GM19025 (cell line): ENCODE measurements at regions not wholly inside any gene's neighbourhood (a gene's known extent, or its start where the extent isn't known, plus 50 kb on each side); places are given as distances from the start of the nearest gene placed in this dataset.

Source experiments
- ATAC-seq: cut with Tn5 transposase; IDR thresholded peaks from one replicate; pipeline ENCODE4 v1.9.1; 2021; ENCODE audit warnings: mild to moderate bottlenecking, low read depth, moderate library complexity; ENCODE audit not compliant: unreplicated experiment

GRCh38 chr15:62528505-62528904 is 363.4 kb upstream of the C2CD4B start:
- no peak for ATAC-seq

GRCh38 chr15:62532367-62532766 is 367.3 kb upstream of the C2CD4B start:
- ATAC-seq, result no peak

DNA sequence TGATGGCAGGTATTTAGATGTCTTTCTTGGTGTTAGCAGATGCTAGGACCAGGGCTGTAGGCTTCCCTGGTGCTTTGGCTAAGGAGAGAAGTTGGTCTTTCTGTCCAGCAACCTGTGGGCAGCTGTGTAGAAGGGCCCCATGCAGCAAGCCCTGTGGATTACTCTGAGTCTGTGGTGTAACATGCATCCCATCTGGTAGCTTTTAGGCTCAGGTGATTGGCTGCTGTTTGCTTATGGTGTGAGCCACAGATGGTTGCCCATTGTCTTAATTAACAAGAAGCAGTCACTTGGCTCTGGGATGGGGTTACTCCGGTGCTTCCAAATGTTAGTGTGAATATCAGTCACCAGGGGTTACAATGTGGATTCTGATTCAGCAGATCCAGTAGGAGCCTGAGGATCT is 368.6 kb upstream of the C2CD4B start:
- no peak for ATAC-seq

DNA sequence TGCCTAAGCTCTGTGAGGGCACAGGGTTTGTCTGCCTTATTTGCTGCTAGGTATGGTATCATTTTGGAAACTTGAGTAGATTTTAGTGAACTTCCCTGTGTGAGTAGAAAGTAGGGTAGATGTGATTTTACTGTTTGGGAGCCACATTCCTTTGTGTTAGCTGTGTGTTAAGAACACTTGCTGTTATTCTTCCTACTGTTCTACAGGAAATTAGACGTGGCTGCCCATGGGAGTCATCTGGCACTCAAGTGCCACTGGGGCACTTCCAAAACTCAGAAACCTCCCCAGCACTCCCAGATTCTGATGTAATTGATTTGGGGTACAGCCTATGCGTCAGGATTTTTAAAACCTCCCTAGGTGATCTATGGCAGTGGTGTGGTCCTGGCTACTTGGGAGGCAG is 369.9 kb upstream of the C2CD4B start:
- no peak for ATAC-seq

- ATAC-seq, result no peak
Measured at GRCh38 chr15:62539236-62539635, 374.2 kb upstream of the C2CD4B start.

DNA sequence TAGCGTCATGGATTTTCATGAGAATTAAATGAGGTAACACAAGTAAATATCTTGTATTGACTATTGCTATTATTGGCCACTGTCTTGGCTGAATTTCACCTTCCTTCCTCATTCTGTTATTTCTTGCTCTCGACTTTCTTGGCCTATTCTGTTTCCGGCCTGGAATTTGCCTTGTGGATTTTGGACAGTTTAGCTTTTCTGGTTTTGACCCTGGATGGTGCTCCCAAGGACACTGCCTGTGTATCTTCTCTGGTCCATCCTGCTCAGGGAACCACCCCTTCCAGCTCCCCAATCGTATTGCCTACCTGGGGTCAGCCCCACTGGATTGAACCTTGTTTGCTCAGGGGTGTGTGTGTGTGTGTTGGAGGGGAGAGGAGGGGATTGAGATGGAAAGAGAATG is 376.2 kb upstream of the C2CD4B start:
- no peak for ATAC-seq

GRCh38 chr15:62541846-62542245 is 376.8 kb upstream of the C2CD4B start:
- ATAC-seq, result no peak

- ATAC-seq, result no peak
Measured at GRCh38 chr15:62544446-62544845, 379.4 kb upstream of the C2CD4B start.

DNA sequence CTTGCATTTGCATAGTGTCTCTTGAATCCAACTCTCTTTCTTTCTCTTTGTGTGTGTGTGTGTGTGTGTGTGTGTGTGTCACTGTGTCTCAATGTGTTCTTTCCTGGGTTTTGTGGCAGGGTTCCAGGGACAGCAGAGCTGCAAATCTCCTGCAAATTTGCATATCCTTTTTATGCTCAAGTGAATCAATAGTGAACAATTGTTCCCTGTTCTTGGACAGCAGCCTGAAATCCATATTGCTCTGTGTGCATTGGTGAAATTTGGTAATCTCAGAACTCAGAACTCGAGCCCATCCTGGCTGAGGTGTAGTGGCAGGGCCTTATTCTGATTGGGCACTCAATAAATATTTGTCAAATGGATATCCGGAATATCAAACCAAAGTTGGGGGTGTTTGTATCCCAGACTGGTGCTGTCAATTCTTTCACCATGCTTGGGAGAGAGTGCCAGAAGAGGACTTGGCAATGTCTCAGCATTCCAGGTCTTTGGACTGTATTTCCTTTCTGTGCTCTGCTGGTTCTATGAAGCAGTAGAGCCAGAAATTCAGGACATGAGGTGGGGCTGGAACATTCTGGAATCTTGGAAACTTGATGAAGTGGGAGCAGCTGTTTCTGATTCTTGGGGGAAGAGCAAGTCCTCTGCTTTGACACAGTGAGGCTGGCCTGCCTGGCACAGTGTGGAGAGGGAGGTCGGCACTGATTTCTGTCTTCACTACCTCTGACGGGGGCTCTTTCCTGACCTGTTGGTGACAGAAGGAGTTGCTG is 380.6 kb upstream of the C2CD4B start:
- no peak for ATAC-seq

- no peak for ATAC-seq
Measured at GRCh38 chr15:62546628-62547027, 381.5 kb upstream of the C2CD4B start.

DNA sequence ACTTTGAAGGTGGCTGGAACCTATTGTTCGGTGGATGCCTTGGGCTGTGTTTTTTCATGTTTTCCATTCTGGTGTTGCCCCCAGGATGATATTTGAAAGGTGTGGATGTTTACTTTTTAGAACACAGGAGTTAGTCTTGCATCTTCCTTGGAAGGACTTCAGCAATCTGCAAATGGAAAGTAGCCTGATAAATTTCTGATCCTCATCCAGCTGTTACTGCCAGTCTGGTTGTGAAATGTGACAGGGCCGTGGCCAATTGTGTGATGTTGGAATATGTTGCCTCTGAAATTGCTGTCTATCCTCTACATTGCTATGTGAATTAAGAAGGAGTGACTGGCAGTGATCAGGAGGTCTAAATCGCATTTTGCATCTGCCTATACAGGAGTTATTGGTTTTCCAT is 382.5 kb upstream of the C2CD4B start:
- ATAC-seq, result no peak

- ATAC-seq, result no peak
Measured at GRCh38 chr15:62549345-62549970, 384.4 kb upstream of the C2CD4B start.

DNA sequence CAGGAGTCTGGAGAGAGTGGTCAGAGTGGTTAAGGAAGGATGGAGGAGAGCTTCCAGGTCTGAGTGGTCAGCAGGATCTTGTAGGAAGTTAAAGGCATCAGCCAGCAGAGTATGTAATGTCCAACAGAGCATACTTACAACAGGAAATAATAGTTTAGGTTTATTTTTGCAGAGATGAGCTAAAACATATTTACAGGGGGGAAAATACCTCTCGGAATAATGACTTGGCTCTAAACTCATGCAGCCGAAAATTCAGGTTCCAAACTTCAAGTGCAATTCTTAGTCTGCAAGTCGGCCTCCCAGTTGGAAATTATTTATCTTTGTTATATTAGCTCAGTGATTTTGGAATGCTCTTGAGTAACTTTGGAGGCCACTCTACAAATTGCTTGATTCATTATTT is 385.0 kb upstream of the C2CD4B start:
- no peak for ATAC-seq

GRCh38 chr15:62552444-62552843 is 387.4 kb upstream of the C2CD4B start:
- ATAC-seq, result no peak

GRCh38 chr15:62553911-62554563 is 389.0 kb upstream of the C2CD4B start:
- ATAC-seq, result no peak

DNA sequence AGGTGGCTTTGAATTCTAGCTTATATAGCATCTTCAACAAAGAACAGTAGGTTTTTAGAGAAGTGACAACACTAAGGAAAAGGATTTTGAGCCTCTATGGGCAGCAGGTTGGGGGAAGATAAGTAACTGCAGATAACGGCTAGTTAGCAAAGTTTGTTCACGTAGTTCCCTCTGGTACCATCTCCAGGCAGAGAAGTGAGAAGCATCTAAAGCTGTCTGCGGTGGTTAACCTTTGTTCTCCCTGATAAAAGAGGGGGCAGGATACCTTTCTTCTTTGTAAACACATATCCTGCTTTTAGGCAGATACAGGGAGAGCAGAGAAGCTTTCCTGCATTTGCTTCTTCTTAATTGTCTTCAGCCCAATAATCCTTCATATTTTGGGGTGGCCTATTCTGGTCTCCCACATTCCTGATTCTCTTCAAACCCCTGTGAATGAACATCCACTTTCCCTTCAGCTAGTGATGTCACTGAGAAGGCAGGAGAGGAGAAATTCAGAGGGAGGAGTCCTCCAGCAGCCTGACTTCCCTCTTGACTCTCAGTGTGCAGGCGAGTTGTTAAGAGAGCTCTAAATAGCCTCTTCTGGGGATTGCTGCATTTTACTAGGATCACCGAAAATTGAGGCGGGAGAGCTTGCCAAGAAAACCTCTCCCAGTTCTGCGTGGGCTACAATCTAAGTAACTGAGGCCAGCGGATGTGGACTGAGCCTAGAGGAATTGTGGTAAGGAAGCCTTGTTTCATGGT is 393.7 kb upstream of the C2CD4B start:
- ATAC-seq, result no peak

DNA sequence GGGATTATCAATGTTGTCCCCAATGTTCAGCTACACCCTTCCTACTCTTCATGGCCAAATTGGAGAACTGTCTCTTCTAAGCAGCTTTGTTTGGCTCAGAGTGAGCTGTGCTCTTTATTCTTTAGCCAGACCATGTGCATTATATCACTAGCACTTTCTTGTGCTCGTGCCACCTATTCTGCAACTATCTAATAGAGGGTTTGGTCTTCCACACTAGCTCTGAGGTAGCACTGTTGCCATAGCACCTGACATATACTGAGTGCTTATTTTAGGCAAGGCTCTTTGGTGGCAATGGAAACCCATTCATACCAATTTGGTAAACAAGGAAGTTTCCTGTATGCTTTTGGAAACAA is 394.3 kb upstream of the C2CD4B start:
- no peak for ATAC-seq

DNA sequence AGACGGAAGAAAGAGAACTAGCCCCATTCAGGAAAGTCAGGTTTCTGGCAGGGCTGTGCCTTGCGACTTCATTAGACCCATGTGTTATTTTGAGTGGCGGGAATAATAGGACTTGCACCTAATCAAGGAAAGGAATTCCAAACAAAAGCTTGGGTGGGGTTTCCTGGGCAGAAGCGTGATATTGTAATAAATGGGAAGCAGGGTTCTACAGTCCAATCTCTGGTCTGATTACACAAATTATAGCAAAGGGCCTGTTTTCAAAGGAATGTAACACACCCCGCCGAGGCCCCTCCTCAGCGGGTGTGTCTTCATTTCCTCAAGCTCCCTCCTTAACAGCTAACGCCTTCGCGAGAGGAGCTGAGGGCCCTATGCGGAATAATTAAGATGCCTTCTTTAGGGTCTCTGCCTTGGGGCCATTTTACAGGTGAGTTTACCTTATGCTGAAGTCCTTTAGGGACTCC is 396.0 kb upstream of the C2CD4B start:
- no peak for ATAC-seq

GRCh38 chr15:62561571-62561970 is 396.5 kb upstream of the C2CD4B start:
- ATAC-seq, result no peak

- no peak for ATAC-seq
Measured at GRCh38 chr15:62564886-62565633, 400.0 kb upstream of the C2CD4B start.
